Neural cell (in vitro differentiated cells): ENCODE measurements at regions not wholly inside any gene's neighbourhood (a gene's known extent, or its start where the extent isn't known, plus 50 kb on each side); places are given as distances from the start of the nearest gene placed in this dataset.

ENCODE experiments used
- H2AFZ ChIP-seq: fragments of 200-600, 300-800 bp; sonication (generic), shearing (Covaris generic); 2 replicates; pipeline ENCODE4 v1.6.0; 2014; ENCODE audit warnings: low read depth, mild to moderate bottlenecking, antibody characterized with exemption, low read length, moderate library complexity
- H3F3A ChIP-seq: fragments of 200-600 bp; shearing (Covaris generic); 2 replicates; pipeline ENCODE4 v1.6.1; 2016; ENCODE audit warnings: mild to moderate bottlenecking, moderate library complexity, mixed read lengths, antibody characterized with exemption, low read length; ENCODE audit not compliant: insufficient read depth, poor library complexity, severe bottlenecking
- H3K27ac ChIP-seq: fragments of 200-600, 300-800 bp; sonication (generic), shearing (Covaris generic); 2 replicates; pipeline ENCODE4 v1.5.1; 2014; ENCODE audit warnings: mild to moderate bottlenecking, low read length, moderate library complexity
- H3K27me3 ChIP-seq: fragments of 300-800, 200-600 bp; sonication (generic), shearing (Covaris generic); 2 replicates; pipeline ENCODE4 v1.6.0; 2014; ENCODE audit warnings: mild to moderate bottlenecking, low read depth, low read length, moderate library complexity; ENCODE audit not compliant: insufficient read depth
- H3K36me3 ChIP-seq: fragments of 300-800, 200-600 bp; sonication (generic), shearing (Covaris generic); 2 replicates; pipeline ENCODE4 v1.5.1; 2014; ENCODE audit warnings: mild to moderate bottlenecking, antibody characterized with exemption, low read length, moderate library complexity; ENCODE audit not compliant: insufficient read depth
- H3K4me2 ChIP-seq: fragments of 300-800, 200-600 bp; sonication (generic), shearing (Covaris generic); 2 replicates; pipeline ENCODE4 v1.6.0; 2014; ENCODE audit warnings: mild to moderate bottlenecking, low read length
- H3K4me3 ChIP-seq: fragments of 300-800, 200-600 bp; sonication (generic), shearing (Covaris generic); 2 replicates; pipeline ENCODE4 v1.5.1; 2014; ENCODE audit warnings: mild to moderate bottlenecking, low read length, moderate library complexity
- H3K79me2 ChIP-seq: fragments of 200-600 bp; shearing (Covaris generic); replicated peaks from 2 replicates; pipeline ENCODE4 v1.6.0; 2014; ENCODE audit warnings: mild to moderate bottlenecking, low read length, moderate library complexity; ENCODE audit not compliant: insufficient read depth
- H3K9ac ChIP-seq: fragments of 300-800, 200-600 bp; sonication (generic), shearing (Covaris generic); 2 replicates; pipeline ENCODE4 v1.6.1; 2016; ENCODE audit warnings: mild to moderate bottlenecking, low read length, mixed read lengths
- H3K9me2 ChIP-seq: fragments of 200-600 bp; shearing (Covaris generic); 2 replicates; pipeline ENCODE4 v1.6.1; 2016; ENCODE audit warnings: mild to moderate bottlenecking, low read length, mixed read lengths; ENCODE audit not compliant: insufficient read depth
- H3K9me3 ChIP-seq: fragments of 200-600, 300-800 bp; sonication (generic), shearing (Covaris generic); 2 replicates; pipeline ENCODE4 v1.6.1; 2016; ENCODE audit warnings: mild to moderate bottlenecking, mixed run types, low read length, moderate library complexity, mixed read lengths
- H4K20me1 ChIP-seq: fragments of 200-600 bp; shearing (Covaris generic); 2 replicates; pipeline ENCODE4 v1.6.1; 2016; ENCODE audit warnings: mild to moderate bottlenecking, mixed run types; ENCODE audit not compliant: insufficient read depth
- EP300 ChIP-seq: fragments of 450-650 bp; conservative IDR thresholded peaks from 2 replicates; pipeline ENCODE4 v1.6.1; 2014; ENCODE audit warnings: antibody characterized with exemption, mild to moderate bottlenecking, moderate library complexity; ENCODE audit not compliant: poor library complexity, severe bottlenecking
- EZH2 ChIP-seq: fragments of 200-600, 300-800 bp; shearing (Covaris generic), sonication (generic); IDR thresholded peaks from 2 replicates; pipeline ENCODE4 v1.6.1; 2014; ENCODE audit warnings: antibody characterized with exemption, low read length, borderline replicate concordance, mild to moderate bottlenecking; ENCODE audit not compliant: insufficient read depth, poor library complexity, severe bottlenecking
- MXI1 ChIP-seq: fragments of 450-650 bp; conservative IDR thresholded peaks from 2 replicates; pipeline ENCODE4 v1.6.1; 2014; ENCODE audit warnings: antibody characterized with exemption, mild to moderate bottlenecking; ENCODE audit not compliant: poor library complexity, severe bottlenecking
- POLR2AphosphoS5 ChIP-seq: IDR thresholded peaks from 2 replicates; pipeline ENCODE4 v1.6.1; 2012
- RAD21 ChIP-seq: fragments of 450-650 bp; conservative IDR thresholded peaks from 2 replicates; pipeline ENCODE4 v1.6.1; 2014; ENCODE audit warnings: antibody characterized with exemption, mild to moderate bottlenecking, moderate library complexity
- SMC3 ChIP-seq: fragments of 450-650 bp; conservative IDR thresholded peaks from 2 replicates; pipeline ENCODE4 v1.6.1; 2014; ENCODE audit warnings: antibody characterized with exemption, mild to moderate bottlenecking, moderate library complexity; ENCODE audit not compliant: poor library complexity
- TAF1 ChIP-seq: IDR thresholded peaks from 2 replicates; pipeline ENCODE4 v1.6.1; 2012; ENCODE audit warnings: low read depth
- TF ChIP-seq, protein P1 (sequence below): IDR thresholded peaks from 2 replicates; pipeline ENCODE4 v1.6.1; 2012; ENCODE audit warnings: borderline replicate concordance
- TF ChIP-seq, protein P2 (sequence below): fragments of 450-650 bp; IDR thresholded peaks from 2 replicates; pipeline ENCODE4 v1.5.1; 2014; ENCODE audit warnings: antibody characterized with exemption, mild to moderate bottlenecking, moderate library complexity; ENCODE audit not compliant: poor library complexity, severe bottlenecking

GRCh38 chr20:55424476-55424875 is 580.8 kb downstream of the CBLN4 start:
- Histone ChIP-seq H2AFZ (no peak overlapping the region), H3K9me3 (no peaks in the 10 kb centered on the region), H3K27me3 (no peaks in the 10 kb centered on the region), H4K20me1 (no peaks in the 10 kb centered on the region), H3K27ac (no peak overlapping the region), H3K9me2 (no peaks in the 10 kb centered on the region), H3F3A (no peaks in the 10 kb centered on the region), H3K79me2 (no peaks in the 10 kb centered on the region), H3K36me3 (no peaks in the 10 kb centered on the region), H3K4me3 (no peak overlapping the region), H3K4me2 (no peak overlapping the region), H3K9ac (no peak overlapping the region)
- TF ChIP-seq EZH2 (no peak), EP300 (no peak), TAF1 (no peak), RAD21 (no peak), SMC3 (no peak), MXI1 (no peak), POLR2AphosphoS5 (no peak)
- TF ChIP-seq, protein P1, sequence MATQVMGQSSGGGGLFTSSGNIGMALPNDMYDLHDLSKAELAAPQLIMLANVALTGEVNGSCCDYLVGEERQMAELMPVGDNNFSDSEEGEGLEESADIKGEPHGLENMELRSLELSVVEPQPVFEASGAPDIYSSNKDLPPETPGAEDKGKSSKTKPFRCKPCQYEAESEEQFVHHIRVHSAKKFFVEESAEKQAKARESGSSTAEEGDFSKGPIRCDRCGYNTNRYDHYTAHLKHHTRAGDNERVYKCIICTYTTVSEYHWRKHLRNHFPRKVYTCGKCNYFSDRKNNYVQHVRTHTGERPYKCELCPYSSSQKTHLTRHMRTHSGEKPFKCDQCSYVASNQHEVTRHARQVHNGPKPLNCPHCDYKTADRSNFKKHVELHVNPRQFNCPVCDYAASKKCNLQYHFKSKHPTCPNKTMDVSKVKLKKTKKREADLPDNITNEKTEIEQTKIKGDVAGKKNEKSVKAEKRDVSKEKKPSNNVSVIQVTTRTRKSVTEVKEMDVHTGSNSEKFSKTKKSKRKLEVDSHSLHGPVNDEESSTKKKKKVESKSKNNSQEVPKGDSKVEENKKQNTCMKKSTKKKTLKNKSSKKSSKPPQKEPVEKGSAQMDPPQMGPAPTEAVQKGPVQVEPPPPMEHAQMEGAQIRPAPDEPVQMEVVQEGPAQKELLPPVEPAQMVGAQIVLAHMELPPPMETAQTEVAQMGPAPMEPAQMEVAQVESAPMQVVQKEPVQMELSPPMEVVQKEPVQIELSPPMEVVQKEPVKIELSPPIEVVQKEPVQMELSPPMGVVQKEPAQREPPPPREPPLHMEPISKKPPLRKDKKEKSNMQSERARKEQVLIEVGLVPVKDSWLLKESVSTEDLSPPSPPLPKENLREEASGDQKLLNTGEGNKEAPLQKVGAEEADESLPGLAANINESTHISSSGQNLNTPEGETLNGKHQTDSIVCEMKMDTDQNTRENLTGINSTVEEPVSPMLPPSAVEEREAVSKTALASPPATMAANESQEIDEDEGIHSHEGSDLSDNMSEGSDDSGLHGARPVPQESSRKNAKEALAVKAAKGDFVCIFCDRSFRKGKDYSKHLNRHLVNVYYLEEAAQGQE: no peak
- TF ChIP-seq, protein P2, sequence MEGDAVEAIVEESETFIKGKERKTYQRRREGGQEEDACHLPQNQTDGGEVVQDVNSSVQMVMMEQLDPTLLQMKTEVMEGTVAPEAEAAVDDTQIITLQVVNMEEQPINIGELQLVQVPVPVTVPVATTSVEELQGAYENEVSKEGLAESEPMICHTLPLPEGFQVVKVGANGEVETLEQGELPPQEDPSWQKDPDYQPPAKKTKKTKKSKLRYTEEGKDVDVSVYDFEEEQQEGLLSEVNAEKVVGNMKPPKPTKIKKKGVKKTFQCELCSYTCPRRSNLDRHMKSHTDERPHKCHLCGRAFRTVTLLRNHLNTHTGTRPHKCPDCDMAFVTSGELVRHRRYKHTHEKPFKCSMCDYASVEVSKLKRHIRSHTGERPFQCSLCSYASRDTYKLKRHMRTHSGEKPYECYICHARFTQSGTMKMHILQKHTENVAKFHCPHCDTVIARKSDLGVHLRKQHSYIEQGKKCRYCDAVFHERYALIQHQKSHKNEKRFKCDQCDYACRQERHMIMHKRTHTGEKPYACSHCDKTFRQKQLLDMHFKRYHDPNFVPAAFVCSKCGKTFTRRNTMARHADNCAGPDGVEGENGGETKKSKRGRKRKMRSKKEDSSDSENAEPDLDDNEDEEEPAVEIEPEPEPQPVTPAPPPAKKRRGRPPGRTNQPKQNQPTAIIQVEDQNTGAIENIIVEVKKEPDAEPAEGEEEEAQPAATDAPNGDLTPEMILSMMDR: no peak

GRCh38 chr20:55417836-55418235 is 587.5 kb downstream of the CBLN4 start:
- H3K4me2 ChIP-seq: no peak overlapping the region
- no peaks in the 10 kb centered on the region for H3F3A ChIP-seq
- TF ChIP-seq RAD21: no peak
- TF ChIP-seq TAF1: no peak
- TF ChIP-seq EP300: no peak
- no peak for TF ChIP-seq POLR2AphosphoS5
- TF ChIP-seq EZH2: no peak
- TF ChIP-seq MXI1: no peak
- TF ChIP-seq, protein P1: no peak
- TF ChIP-seq SMC3: no peak
- TF ChIP-seq, protein P2: no peak
- no peaks in the 10 kb centered on the region for H3K9me2 ChIP-seq
- H3K9ac ChIP-seq: no peak overlapping the region
- H3K36me3 ChIP-seq: no peaks in the 10 kb centered on the region
- no peak overlapping the region for H2AFZ ChIP-seq
- H3K27ac ChIP-seq: no peak overlapping the region
- no peaks in the 10 kb centered on the region for H3K79me2 ChIP-seq
- H3K4me3 ChIP-seq: no peak overlapping the region
- H3K9me3 ChIP-seq: no peaks in the 10 kb centered on the region
- H4K20me1 ChIP-seq: no peaks in the 10 kb centered on the region
- no peaks in the 10 kb centered on the region for H3K27me3 ChIP-seq
